ENCODE measurements at regions not wholly inside any gene's neighbourhood (a gene's known extent, or its start where the extent isn't known, plus 50 kb on each side); places are given as distances from the start of the nearest gene placed in this dataset.

DNA sequence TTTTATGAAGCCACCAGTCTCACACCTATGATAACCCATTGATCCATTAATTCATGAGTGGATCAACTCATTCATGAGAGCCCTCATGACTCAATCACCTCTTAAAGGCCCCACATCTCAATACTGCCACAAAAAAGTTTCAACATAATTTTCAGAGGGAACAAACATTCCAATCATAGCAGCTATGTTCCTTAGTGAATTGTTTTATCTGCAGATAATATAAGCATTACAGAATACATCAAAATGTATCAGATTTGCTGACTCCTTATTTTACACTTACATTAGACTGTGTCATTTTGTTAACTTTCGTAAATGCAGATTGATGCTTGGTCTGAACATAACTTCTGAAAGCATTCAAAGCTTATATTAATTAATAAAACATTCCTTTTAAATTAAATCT lies 155.3 kb upstream of the MBNL1 start:
- no peak for TF ChIP-seq CTCF (conservative IDR thresholded peaks at IDR 0.05; ENCODE audit: low read depth, low read length)
- Histone ChIP-seq H3K79me2 (ENCODE audit: insufficient read depth, low read depth) (no peaks in the 10 kb centered on the region), H3K27ac (no peak overlapping the region), H3K4me1 (ENCODE audit: low read depth, poor library complexity, severe bottlenecking) (no peaks in the 10 kb centered on the region), H3K4me3 (IDR thresholded peaks at IDR 0.05; ENCODE audit: insufficient read depth, low read depth, low read length) (no peak overlapping the region), H2AFZ (ENCODE audit: low read depth) (no peak overlapping the region), H3K36me3 (ENCODE audit: insufficient read depth) (no peaks in the 10 kb centered on the region), H4K20me1 (ENCODE audit: insufficient read depth) (no peaks in the 10 kb centered on the region), H3K4me2 (no peak overlapping the region), H3K9ac (no peak overlapping the region), H3K27me3 (ENCODE audit: insufficient read depth, low read depth) (no peaks in the 10 kb centered on the region)

DNA sequence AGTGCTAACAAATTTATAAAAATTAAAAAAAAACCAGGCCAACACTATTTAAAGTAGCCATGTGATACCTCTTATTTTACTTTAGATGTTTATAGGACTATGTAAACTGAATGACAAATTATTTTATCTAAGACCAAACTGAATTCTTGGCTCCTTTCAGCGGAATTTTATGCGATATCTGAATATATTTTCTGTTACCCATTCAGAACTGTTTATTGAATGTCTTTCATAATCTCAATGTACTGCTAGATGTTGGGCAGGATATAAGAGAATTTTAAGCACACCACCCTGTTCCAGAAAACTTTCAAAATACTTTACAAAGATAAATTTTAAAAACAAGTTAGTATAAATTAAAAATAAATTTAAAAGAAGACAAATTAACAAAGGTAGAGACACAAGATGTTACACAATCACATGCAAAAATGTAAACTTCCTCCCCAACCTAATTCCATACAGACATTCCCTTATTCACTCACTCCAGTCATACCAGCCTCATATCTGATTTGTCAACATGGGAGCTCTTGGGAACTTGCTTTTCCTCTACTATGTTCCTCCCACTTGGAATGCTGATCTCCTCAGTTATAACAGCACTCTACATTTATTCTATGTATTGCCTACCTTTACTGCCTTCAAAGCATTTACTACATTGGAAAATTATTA lies 154.6 kb upstream of the MBNL1 start:
- Histone ChIP-seq H3K4me2 (no peak overlapping the region), H3K36me3 (ENCODE audit: insufficient read depth) (no peaks in the 10 kb centered on the region), H2AFZ (ENCODE audit: low read depth) (no peak overlapping the region), H3K4me3 (IDR thresholded peaks at IDR 0.05; ENCODE audit: insufficient read depth, low read depth, low read length) (no peak overlapping the region), H4K20me1 (ENCODE audit: insufficient read depth) (no peaks in the 10 kb centered on the region), H3K79me2 (ENCODE audit: insufficient read depth, low read depth) (no peaks in the 10 kb centered on the region), H3K4me1 (ENCODE audit: low read depth, poor library complexity, severe bottlenecking) (peaks cover under 1% of the 10 kb centered on the region), H3K27me3 (ENCODE audit: insufficient read depth, low read depth) (no peaks in the 10 kb centered on the region), H3K27ac (no peak overlapping the region), H3K9ac (no peak overlapping the region)
- no peak for TF ChIP-seq CTCF (conservative IDR thresholded peaks at IDR 0.05; ENCODE audit: low read depth, low read length)

DNA sequence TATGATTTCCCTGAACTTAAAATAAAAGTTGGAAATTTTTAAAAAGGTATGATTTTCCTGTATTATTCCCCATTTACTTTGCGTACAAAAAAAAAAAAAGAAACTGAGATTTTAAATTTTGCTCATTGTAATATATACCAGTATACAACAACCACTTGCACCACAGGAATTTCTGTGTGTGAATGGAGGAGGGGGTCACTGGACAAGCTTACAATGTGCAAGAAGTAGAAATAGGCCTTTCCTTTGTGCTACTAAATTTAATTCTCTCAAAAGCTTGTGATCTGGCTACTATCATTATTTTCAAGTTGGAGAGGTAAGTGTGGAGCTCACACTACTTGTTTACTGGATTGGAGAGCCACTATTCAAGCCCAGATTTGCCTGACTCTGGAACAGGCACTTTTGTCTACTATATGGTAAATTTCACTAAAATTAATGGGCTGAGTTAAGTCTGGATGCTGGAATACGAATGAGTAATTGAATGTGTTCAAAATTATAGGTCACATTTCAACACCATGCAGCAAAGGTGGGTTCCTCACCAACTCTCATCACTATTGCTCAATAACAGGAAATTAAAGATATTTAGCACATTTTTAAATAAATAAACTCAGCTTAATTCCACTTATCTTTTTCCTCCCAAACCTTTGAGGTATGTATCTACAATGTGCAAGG lies 148.0 kb upstream of the MBNL1 start:
- Histone ChIP-seq H3K36me3 (ENCODE audit: insufficient read depth) (no peaks in the 10 kb centered on the region), H3K79me2 (ENCODE audit: insufficient read depth, low read depth) (no peaks in the 10 kb centered on the region), H3K9ac (no peak overlapping the region), H4K20me1 (ENCODE audit: insufficient read depth) (no peaks in the 10 kb centered on the region), H2AFZ (ENCODE audit: low read depth) (no peak overlapping the region), H3K4me2 (no peak overlapping the region), H3K27ac (no peak overlapping the region), H3K4me1 (ENCODE audit: low read depth, poor library complexity, severe bottlenecking) (peaks cover 15% of the 10 kb centered on the region), H3K4me3 (IDR thresholded peaks at IDR 0.05; ENCODE audit: insufficient read depth, low read depth, low read length) (no peak overlapping the region), H3K27me3 (ENCODE audit: insufficient read depth, low read depth) (no peaks in the 10 kb centered on the region)
- TF ChIP-seq CTCF (conservative IDR thresholded peaks at IDR 0.05; ENCODE audit: low read depth, low read length): no peak

- no peak overlapping the region for H3K4me2 ChIP-seq
- H3K27ac ChIP-seq: no peak overlapping the region
- H3K27me3 ChIP-seq (ENCODE audit: insufficient read depth, low read depth): no peaks in the 10 kb centered on the region
- no peak overlapping the region for H3K9ac ChIP-seq
- TF ChIP-seq CTCF (conservative IDR thresholded peaks at IDR 0.05; ENCODE audit: low read depth, low read length): no peak
- H3K4me3 ChIP-seq (IDR thresholded peaks at IDR 0.05; ENCODE audit: insufficient read depth, low read depth, low read length): no peak overlapping the region
- H3K4me1 ChIP-seq (ENCODE audit: low read depth, poor library complexity, severe bottlenecking): peaks cover 20% of the 10 kb centered on the region
- no peaks in the 10 kb centered on the region for H3K79me2 ChIP-seq (ENCODE audit: insufficient read depth, low read depth)
- no peaks in the 10 kb centered on the region for H4K20me1 ChIP-seq (ENCODE audit: insufficient read depth)
- H3K36me3 ChIP-seq (ENCODE audit: insufficient read depth): no peaks in the 10 kb centered on the region
- no peak overlapping the region for H2AFZ ChIP-seq (ENCODE audit: low read depth)
These were observed 147.5 kb upstream of the MBNL1 start for GRCh38 chr3:152121270-152121636.

Data from KMS-11 (cell line).